PC-9 (cell line): ENCODE measurements at regions not wholly inside any gene's neighbourhood (a gene's known extent, or its start where the extent isn't known, plus 50 kb on each side); places are given as distances from the start of the nearest gene placed in this dataset.

ENCODE experiments used
- CTCF ChIP-seq: fragments of 200-600 bp; sonication (generic); conservative IDR thresholded peaks from 2 replicates; pipeline ENCODE4 v1.6.1; 2017; ENCODE audit warnings: mixed run types, antibody characterized with exemption, mild to moderate bottlenecking, moderate library complexity
- EZH2 ChIP-seq: fragments of 200-600 bp; sonication (generic); IDR thresholded peaks from 2 replicates; pipeline ENCODE4 v1.8.0; 2017; ENCODE audit warnings: antibody characterized with exemption, low read depth

DNA sequence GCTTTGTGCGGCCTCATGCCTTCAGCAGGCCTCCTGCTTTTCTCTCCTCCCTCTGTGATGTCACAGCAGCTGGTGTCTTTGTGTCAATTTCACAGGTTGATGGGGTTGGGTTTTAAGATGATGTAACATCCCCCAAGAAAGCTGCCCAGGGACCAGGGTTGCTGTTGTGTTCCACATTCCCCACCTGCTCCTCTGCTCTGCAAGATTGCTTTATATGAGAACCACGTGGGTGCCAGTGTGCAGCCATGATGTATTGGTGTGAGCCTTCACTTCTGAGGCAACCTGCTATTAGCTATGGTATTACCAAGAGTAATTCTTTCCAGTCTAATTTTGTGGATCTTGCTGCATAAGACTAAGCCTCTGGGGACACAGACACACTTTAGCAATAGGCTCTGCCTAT is 213.0 kb upstream of the ADAMTS16 start:
- TF ChIP-seq EZH2 = no peak
- TF ChIP-seq CTCF = no peak
